ENCODE measurements at regions not wholly inside any gene's neighbourhood (a gene's known extent, or its start where the extent isn't known, plus 50 kb on each side); places are given as distances from the start of the nearest gene placed in this dataset.

DNA sequence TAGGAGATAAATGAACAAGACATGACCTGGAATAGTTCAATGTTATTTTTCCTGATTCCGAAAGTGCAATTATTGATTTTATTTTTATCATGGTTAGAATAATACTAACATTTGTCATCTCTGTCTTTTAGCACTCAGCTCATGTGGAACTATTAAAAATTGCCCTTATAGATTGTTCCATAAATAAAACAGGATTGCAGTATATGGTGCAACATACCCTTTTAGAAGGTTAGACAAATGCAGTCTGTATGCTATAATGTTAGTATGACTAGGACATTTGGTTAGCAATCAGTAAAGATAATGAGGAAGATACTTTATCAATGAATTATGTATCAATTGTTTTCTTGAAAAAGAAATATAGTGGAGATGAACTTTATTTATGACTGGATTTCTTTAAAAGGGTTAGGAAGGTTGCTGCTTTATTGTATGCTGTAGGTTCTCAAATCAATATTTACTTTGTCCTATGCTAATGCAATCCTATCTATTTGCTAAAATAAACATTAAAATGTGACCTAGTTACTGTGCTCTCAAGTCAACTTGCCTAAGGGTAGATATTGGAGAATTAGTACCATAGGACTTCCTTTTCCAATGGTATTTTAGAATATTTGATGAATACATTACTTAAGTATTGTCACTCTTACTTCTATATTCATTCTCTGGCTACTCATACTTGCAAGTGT, 348.9 kb upstream of the ISL1 start:
- TF ChIP-seq BACH2 (CRISPR knock-in tag; IDR thresholded peaks at IDR 0.05; ENCODE audit: borderline replicate concordance) (no peak), RARB (CRISPR knock-in tag; IDR thresholded peaks at IDR 0.05) (no peak), SNAI2 (CRISPR knock-in tag; IDR thresholded peaks at IDR 0.05) (no peak), ARNTL (CRISPR knock-in tag; IDR thresholded peaks at IDR 0.05; ENCODE audit: borderline replicate concordance, low read depth) (no peak), CSDC2 (CRISPR knock-in tag; IDR thresholded peaks at IDR 0.05) (no peak), ZFP3 (CRISPR knock-in tag; IDR thresholded peaks at IDR 0.05) (no peak)
- no peak for ATAC-seq

- no peak for ATAC-seq
- TF ChIP-seq ESRRG (CRISPR knock-in tag; IDR thresholded peaks at IDR 0.05), result no peak
- no peak for TF ChIP-seq ZFP30 (CRISPR knock-in tag; IDR thresholded peaks at IDR 0.05)
- no peak for TF ChIP-seq RARB (CRISPR knock-in tag; IDR thresholded peaks at IDR 0.05)
- no peak for TF ChIP-seq ZNF8 (CRISPR knock-in tag; IDR thresholded peaks at IDR 0.05)
- TF ChIP-seq PATZ1 (CRISPR knock-in tag; IDR thresholded peaks at IDR 0.05; ENCODE audit: borderline replicate concordance), result no peak
- TF ChIP-seq ISL1 (CRISPR knock-in tag; IDR thresholded peaks at IDR 0.05), result no peak
- no peak for TF ChIP-seq ARNTL (CRISPR knock-in tag; IDR thresholded peaks at IDR 0.05; ENCODE audit: borderline replicate concordance, low read depth)
- TF ChIP-seq ZFP3 (CRISPR knock-in tag; IDR thresholded peaks at IDR 0.05), result no peak
- TF ChIP-seq ZNF565 (CRISPR knock-in tag; conservative IDR thresholded peaks at IDR 0.05; ENCODE audit: low read depth), result no peak
- no peak for TF ChIP-seq CSDC2 (CRISPR knock-in tag; IDR thresholded peaks at IDR 0.05)
- TF ChIP-seq, protein P1, sequence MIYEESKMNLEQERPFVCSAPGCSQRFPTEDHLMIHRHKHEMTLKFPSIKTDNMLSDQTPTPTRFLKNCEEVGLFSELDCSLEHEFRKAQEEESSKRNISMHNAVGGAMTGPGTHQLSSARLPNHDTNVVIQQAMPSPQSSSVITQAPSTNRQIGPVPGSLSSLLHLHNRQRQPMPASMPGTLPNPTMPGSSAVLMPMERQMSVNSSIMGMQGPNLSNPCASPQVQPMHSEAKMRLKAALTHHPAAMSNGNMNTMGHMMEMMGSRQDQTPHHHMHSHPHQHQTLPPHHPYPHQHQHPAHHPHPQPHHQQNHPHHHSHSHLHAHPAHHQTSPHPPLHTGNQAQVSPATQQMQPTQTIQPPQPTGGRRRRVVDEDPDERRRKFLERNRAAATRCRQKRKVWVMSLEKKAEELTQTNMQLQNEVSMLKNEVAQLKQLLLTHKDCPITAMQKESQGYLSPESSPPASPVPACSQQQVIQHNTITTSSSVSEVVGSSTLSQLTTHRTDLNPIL (CRISPR knock-in tag; IDR thresholded peaks at IDR 0.05; ENCODE audit: low read depth), result no peak
- TF ChIP-seq TOX (CRISPR knock-in tag; IDR thresholded peaks at IDR 0.05; ENCODE audit: borderline replicate concordance), result no peak
- no peak for TF ChIP-seq GLIS3 (CRISPR knock-in tag; IDR thresholded peaks at IDR 0.05)
- no peak for TF ChIP-seq TCF4 (CRISPR knock-in tag; IDR thresholded peaks at IDR 0.05; ENCODE audit: borderline replicate concordance)
- no peak for TF ChIP-seq POU6F1 (CRISPR knock-in tag; IDR thresholded peaks at IDR 0.05; ENCODE audit: borderline replicate concordance, low read depth)
- no peak for TF ChIP-seq ZC3H10 (CRISPR knock-in tag; IDR thresholded peaks at IDR 0.05)
- no peak for TF ChIP-seq ZNF70 (CRISPR knock-in tag; IDR thresholded peaks at IDR 0.05)
- no peak for TF ChIP-seq PPARA (CRISPR knock-in tag; IDR thresholded peaks at IDR 0.05; ENCODE audit: borderline replicate concordance)
- TF ChIP-seq OSR1 (CRISPR knock-in tag; IDR thresholded peaks at IDR 0.05), result no peak
Observed at GRCh38 chr5:51039424-51040329, 343.6 kb upstream of the ISL1 start.

DNA sequence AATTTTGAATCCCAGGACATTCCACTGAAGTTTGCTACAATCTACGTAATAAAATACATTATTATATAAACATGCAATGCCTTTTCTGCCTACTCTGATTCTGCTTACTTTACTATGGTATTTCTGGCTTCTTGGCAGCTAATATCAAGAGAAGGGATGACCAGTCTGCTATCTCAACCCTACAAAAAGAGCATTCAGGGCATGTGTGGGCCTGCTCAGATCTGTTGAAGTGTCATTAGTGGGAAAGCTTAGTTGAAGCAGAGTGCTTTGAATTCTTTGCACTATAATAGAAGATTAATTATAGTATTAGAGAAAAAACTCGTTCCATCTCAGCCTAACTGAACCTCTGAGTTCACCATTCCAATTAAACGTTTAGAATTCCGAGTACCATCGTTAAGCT, 339.5 kb upstream of the ISL1 start:
- TF ChIP-seq PATZ1 (CRISPR knock-in tag; IDR thresholded peaks at IDR 0.05; ENCODE audit: borderline replicate concordance), result no peak
- no peak for TF ChIP-seq CSDC2 (CRISPR knock-in tag; IDR thresholded peaks at IDR 0.05)
- no peak for TF ChIP-seq ARNTL (CRISPR knock-in tag; IDR thresholded peaks at IDR 0.05; ENCODE audit: borderline replicate concordance, low read depth)
- no peak for TF ChIP-seq POU6F1 (CRISPR knock-in tag; IDR thresholded peaks at IDR 0.05; ENCODE audit: borderline replicate concordance, low read depth)
- no peak for TF ChIP-seq PPARA (CRISPR knock-in tag; IDR thresholded peaks at IDR 0.05; ENCODE audit: borderline replicate concordance)
- TF ChIP-seq, protein P1 (CRISPR knock-in tag; IDR thresholded peaks at IDR 0.05; ENCODE audit: low read depth), result no peak
- TF ChIP-seq ISL1 (CRISPR knock-in tag; IDR thresholded peaks at IDR 0.05), result no peak
- TF ChIP-seq CSRNP3 (CRISPR knock-in tag; IDR thresholded peaks at IDR 0.05), result no peak
- TF ChIP-seq RARB (CRISPR knock-in tag; IDR thresholded peaks at IDR 0.05), result no peak
- TF ChIP-seq ZNF8 (CRISPR knock-in tag; IDR thresholded peaks at IDR 0.05), result no peak
- no peak for TF ChIP-seq GLIS3 (CRISPR knock-in tag; IDR thresholded peaks at IDR 0.05)
- no peak for TF ChIP-seq ZFP3 (CRISPR knock-in tag; IDR thresholded peaks at IDR 0.05)
- no peak for TF ChIP-seq ZNF565 (CRISPR knock-in tag; conservative IDR thresholded peaks at IDR 0.05; ENCODE audit: low read depth)
- no peak for ATAC-seq

Data from SK-N-SH treated with all-trans-retinoic acid at 6 μM for 48 hours (cell line).